Endothelial cell (in vitro differentiated cells): ENCODE measurements at regions not wholly inside any gene's neighbourhood (a gene's known extent, or its start where the extent isn't known, plus 50 kb on each side); places are given as distances from the start of the nearest gene placed in this dataset.

Experiments
- DNase-seq: peaks from one replicate; pipeline ENCODE4 v3.0.0; 2021; ENCODE audit warnings: low spot score
- H3K27ac Mint-ChIP-seq: one replicate; pipeline ENCODE4 v1.8.0; 2021; ENCODE audit warnings: mixed read lengths, inconsistent platforms; ENCODE audit not compliant: unreplicated experiment
- H3K27me3 Mint-ChIP-seq: one replicate; pipeline ENCODE4 v1.8.0; 2021; ENCODE audit warnings: mild to moderate bottlenecking, moderate library complexity, mixed read lengths, inconsistent platforms; ENCODE audit not compliant: unreplicated experiment
- H3K36me3 Mint-ChIP-seq: one replicate; pipeline ENCODE4 v1.8.0; 2021; ENCODE audit warnings: mild to moderate bottlenecking, low read depth, mixed read lengths, inconsistent platforms; ENCODE audit not compliant: unreplicated experiment
- H3K4me1 Mint-ChIP-seq: one replicate; pipeline ENCODE4 v1.8.0; 2021; ENCODE audit warnings: mild to moderate bottlenecking, mixed read lengths, inconsistent platforms; ENCODE audit not compliant: unreplicated experiment
- H3K4me3 Mint-ChIP-seq: one replicate; pipeline ENCODE4 v1.8.0; 2021; ENCODE audit warnings: mild to moderate bottlenecking, mixed read lengths, inconsistent platforms; ENCODE audit not compliant: unreplicated experiment
- H3K9me3 Mint-ChIP-seq: one replicate; pipeline ENCODE4 v1.8.0; 2021; ENCODE audit warnings: mixed read lengths, inconsistent platforms; ENCODE audit not compliant: unreplicated experiment
- CTCF ChIP-seq: fragments of 200-600 bp; sonication (generic); IDR thresholded peaks from one replicate; pipeline ENCODE4 v1.5.0; 2021; ENCODE audit warnings: antibody characterized with exemption; ENCODE audit not compliant: unreplicated experiment

- no peak for DNase-seq
- Mint-ChIP-seq H3K4me3 (no peak overlapping the region), H3K27me3 (peaks cover 2% of the 10 kb centered on the region), H3K27ac (no peak overlapping the region), H3K4me1 (no peaks in the 10 kb centered on the region), H3K36me3 (no peaks in the 10 kb centered on the region), H3K9me3 (no peaks in the 10 kb centered on the region)
- no peak for TF ChIP-seq CTCF
Observed at GRCh38 chr3:17852217-17852616, 109.8 kb upstream of the TBC1D5 start.

GRCh38 chr3:17850448-17850847 lies 108.0 kb upstream of the TBC1D5 start:
- Mint-ChIP-seq H3K36me3 (no peaks in the 10 kb centered on the region), H3K4me3 (no peak overlapping the region), H3K9me3 (no peaks in the 10 kb centered on the region), H3K4me1 (no peaks in the 10 kb centered on the region), H3K27me3 (peaks cover 3% of the 10 kb centered on the region), H3K27ac (no peak overlapping the region)
- DNase-seq = no peak
- TF ChIP-seq CTCF = no peak

GRCh38 chr3:17848102-17848501 lies 105.7 kb upstream of the TBC1D5 start:
- no peaks in the 10 kb centered on the region for H3K9me3 Mint-ChIP-seq
- H3K27ac Mint-ChIP-seq = no peak overlapping the region
- H3K4me3 Mint-ChIP-seq = no peak overlapping the region
- no peak for DNase-seq
- no peaks in the 10 kb centered on the region for H3K36me3 Mint-ChIP-seq
- TF ChIP-seq CTCF = no peak
- no peaks in the 10 kb centered on the region for H3K4me1 Mint-ChIP-seq
- peaks cover 3% of the 10 kb centered on the region for H3K27me3 Mint-ChIP-seq

- Mint-ChIP-seq H3K9me3 (no peaks in the 10 kb centered on the region), H3K4me3 (no peak overlapping the region), H3K4me1 (no peaks in the 10 kb centered on the region), H3K36me3 (no peaks in the 10 kb centered on the region), H3K27ac (no peak overlapping the region), H3K27me3 (peaks cover 3% of the 10 kb centered on the region)
- TF ChIP-seq CTCF = no peak
- no peak for DNase-seq
Observed at GRCh38 chr3:17847156-17847555, 104.7 kb upstream of the TBC1D5 start.

GRCh38 chr3:17846466-17846865 lies 104.0 kb upstream of the TBC1D5 start:
- no peak for DNase-seq
- no peak for TF ChIP-seq CTCF
- no peak overlapping the region for H3K27ac Mint-ChIP-seq
- no peaks in the 10 kb centered on the region for H3K9me3 Mint-ChIP-seq
- H3K36me3 Mint-ChIP-seq = no peaks in the 10 kb centered on the region
- no peak overlapping the region for H3K4me3 Mint-ChIP-seq
- no peaks in the 10 kb centered on the region for H3K4me1 Mint-ChIP-seq
- H3K27me3 Mint-ChIP-seq = peaks cover 3% of the 10 kb centered on the region
